ENCODE measurements at regions not wholly inside any gene's neighbourhood (a gene's known extent, or its start where the extent isn't known, plus 50 kb on each side); places are given as distances from the start of the nearest gene placed in this dataset.

DNA sequence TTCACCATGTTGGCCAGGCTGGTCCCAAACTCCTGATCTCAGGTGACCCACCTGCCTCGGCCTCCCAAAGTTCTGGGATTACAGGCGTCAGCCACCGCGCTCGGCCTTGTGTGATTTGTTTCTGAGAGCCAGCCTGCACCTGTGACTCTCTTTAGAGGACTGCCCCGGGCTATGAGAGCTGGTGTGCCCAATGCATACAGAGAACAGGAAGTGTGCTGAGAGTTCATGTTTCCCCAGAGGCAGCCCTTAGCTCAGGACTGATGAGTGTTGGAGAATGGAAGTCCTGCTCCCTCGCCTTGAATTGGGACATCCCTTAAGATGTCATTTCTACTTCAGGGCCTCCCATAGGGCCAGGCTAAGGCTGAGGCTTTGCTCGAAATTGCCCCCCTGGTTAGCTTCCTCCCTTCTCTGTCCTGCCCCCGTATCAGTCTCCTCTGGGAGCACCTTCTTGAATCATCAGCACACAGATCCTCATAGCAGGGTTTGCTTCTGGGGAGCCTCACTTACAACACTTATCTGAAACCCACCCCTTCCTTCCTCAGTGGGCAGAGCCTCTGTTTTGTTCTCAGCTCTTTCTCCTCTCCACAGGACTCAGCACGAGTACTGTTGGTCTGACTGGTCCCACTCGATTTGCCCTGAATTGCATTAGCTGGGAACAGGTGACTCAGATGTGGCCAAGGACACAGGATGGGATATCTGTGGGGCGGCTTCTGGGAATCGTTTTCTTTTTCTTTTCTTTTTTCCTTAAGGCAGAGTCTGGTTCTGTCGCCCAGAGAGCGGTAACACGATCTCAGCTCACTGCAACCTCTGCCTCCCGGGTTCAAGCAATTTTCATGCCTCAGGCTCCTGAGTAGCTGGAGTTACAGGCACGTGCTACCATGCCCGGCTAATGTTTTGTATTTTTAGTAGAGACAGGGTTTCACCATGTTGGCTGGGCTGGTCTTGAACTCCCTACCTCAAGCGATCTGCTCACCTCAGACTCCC, 80.1 kb downstream of the UBIAD1 start:
- H3K4me3 ChIP-seq, result no peak overlapping the region
- ATAC-seq (no peak), DNase-seq (no peak)
- no peaks in the 10 kb centered on the region for H3K36me3 ChIP-seq (replicated peaks in 1 of 2; ENCODE audit: insufficient read depth in 1 of 2, low read depth in 2 of 2)
- intact Hi-C loops (cut with DNase I), result no loop called here
- H3K27ac ChIP-seq, result no peak overlapping the region
- 61 to 73% methylated on average over 20 of the region's 20 CpGs for WGBS, 2 donors
- H3K27me3 ChIP-seq, result no peaks in the 10 kb centered on the region
- no peaks in the 10 kb centered on the region for H3K9me3 ChIP-seq
- H3K4me1 ChIP-seq, result no peaks in the 10 kb centered on the region
- TF ChIP-seq, protein P1, sequence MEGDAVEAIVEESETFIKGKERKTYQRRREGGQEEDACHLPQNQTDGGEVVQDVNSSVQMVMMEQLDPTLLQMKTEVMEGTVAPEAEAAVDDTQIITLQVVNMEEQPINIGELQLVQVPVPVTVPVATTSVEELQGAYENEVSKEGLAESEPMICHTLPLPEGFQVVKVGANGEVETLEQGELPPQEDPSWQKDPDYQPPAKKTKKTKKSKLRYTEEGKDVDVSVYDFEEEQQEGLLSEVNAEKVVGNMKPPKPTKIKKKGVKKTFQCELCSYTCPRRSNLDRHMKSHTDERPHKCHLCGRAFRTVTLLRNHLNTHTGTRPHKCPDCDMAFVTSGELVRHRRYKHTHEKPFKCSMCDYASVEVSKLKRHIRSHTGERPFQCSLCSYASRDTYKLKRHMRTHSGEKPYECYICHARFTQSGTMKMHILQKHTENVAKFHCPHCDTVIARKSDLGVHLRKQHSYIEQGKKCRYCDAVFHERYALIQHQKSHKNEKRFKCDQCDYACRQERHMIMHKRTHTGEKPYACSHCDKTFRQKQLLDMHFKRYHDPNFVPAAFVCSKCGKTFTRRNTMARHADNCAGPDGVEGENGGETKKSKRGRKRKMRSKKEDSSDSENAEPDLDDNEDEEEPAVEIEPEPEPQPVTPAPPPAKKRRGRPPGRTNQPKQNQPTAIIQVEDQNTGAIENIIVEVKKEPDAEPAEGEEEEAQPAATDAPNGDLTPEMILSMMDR (IDR thresholded peaks at IDR 0.05), result no peak
- TF ChIP-seq POLR2A (IDR thresholded peaks at IDR 0.05), result no peak

DNA sequence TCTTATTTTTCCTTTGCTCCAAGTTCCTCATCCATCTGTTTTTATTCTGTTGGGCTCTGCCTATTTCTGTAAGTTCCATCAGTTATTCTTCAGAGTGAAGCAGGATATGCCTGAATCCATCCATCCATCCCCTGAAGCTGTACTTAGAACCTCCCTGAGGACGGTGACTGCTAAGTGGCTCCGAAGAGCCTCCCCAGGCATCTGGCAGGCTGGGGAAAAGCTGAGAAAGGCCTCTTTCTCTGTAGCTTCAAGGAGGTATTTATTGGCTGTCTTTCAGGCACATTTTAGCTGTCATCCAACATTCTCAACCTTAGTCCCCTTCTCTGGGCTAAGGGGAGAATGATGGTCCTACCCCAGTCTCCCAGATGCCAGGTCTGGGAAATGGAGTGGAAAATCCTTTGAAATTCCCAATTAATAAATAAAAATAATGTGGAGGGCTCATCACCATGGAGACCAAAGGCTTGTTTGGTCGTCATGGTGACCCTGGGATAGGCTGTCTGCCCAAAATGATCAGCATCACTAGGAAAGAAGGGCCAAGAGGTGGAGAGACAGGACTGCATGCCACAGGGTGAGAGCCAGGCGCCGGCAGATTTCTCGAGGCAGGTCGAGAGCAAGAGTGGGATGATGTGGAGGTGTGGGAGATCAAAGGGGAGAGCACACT, 82.0 kb downstream of the UBIAD1 start:
- Histone ChIP-seq H3K27ac (no peak overlapping the region), H3K9me3 (no peaks in the 10 kb centered on the region), H3K4me3 (no peak overlapping the region), H3K36me3 (replicated peaks in 1 of 2; ENCODE audit: insufficient read depth in 1 of 2, low read depth in 2 of 2) (no peaks in the 10 kb centered on the region), H3K4me1 (no peaks in the 10 kb centered on the region), H3K27me3 (no peaks in the 10 kb centered on the region)
- no peak for TF ChIP-seq POLR2A (IDR thresholded peaks at IDR 0.05)
- TF ChIP-seq, protein P1 (IDR thresholded peaks at IDR 0.05), result no peak
- WGBS, 2 donors, result 38 to 44% methylated on average over 7 of the region's 7 CpGs
- ATAC-seq (no peak), DNase-seq (no peak)
- intact Hi-C loops (cut with DNase I), result no loop called here

DNA sequence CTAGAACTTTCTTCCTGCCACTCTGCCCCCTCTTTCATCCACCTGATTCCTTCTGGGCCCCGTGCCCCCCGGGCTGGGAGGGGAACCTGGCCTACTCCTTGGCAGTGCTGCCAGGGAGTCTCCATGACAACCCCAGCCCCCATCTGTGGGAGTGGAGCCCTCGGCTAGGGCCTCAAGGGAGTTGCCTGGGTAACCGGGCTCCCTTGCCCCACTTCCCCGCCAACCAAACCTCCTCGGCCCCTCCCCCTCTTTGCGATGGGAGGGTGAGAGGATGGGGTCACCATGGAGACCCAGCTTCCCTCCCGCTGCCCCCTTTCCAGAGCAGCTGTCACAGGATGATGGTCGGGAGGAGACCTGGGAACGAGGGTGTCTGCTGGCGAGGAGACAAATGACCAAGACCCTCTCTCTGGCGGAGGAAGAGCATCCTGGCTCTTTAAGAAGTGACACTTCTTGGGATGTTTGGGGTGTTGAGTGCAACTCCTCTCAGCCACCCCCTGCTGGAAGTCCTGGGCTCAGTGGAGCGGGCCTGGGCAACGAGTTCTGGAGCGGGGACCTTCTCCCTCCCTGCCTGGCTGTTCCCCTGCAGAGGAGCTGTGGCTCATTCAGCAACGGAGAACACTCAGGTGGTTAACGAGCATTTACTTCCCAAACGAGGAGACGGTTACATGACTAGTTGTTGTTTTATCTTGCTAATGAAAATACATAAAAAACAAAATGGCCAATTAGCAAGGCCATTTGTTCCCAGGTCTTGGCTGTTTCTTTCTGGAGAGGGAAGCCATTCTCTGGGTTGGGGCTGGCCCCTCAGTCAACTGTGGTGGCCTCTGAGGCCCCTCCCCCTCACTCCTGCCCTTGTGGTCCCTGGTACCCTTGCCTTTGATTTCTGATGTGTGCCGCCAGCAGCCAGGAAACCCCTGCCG, 82.8 kb downstream of the UBIAD1 start:
- DNase-seq, result no peak

DNA sequence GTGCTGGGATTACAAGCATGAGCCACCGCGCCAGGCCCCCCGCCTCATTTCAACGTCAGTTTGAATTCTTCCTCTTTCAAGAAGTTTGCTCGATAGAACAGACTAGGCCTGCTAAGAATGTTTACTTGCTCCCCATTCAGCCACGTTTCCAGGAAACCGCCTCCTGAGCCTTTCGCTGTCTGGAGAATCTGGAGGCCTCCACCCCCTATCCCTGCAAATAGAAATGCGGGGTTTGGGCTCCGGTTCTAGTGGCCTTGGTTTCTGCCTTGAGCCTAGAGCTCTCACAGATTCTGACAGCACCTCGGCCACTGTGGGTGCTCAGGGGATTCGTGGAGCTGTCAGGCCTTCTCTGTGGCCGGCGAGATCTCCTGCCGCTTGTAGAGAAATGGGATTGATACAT, 84.3 kb downstream of the UBIAD1 start:
- TF ChIP-seq, protein P1 (IDR thresholded peaks at IDR 0.05), result no peak
- no peak for TF ChIP-seq POLR2A (IDR thresholded peaks at IDR 0.05)
- Histone ChIP-seq H3K36me3 (replicated peaks in 1 of 2; ENCODE audit: insufficient read depth in 1 of 2, low read depth in 2 of 2) (no peaks in the 10 kb centered on the region), H3K27me3 (no peaks in the 10 kb centered on the region), H3K9me3 (no peaks in the 10 kb centered on the region), H3K4me1 (no peaks in the 10 kb centered on the region), H3K27ac (no peak overlapping the region), H3K4me3 (no peak overlapping the region)
- intact Hi-C loops (cut with DNase I), result no loop called here
- no peak for DNase-seq
- WGBS, 2 donors, result 31 to 43% methylated on average over 14 to 15 of the region's 15 CpGs
- no peak for ATAC-seq

More for the DNA sequence above, 82.8 kb downstream of the UBIAD1 start:
- TF ChIP-seq, protein P1 (IDR thresholded peaks at IDR 0.05), result no peak
- no peak for TF ChIP-seq POLR2A (IDR thresholded peaks at IDR 0.05)
- Histone ChIP-seq H3K27me3 (no peaks in the 10 kb centered on the region), H3K36me3 (replicated peaks in 1 of 2; ENCODE audit: insufficient read depth in 1 of 2, low read depth in 2 of 2) (no peaks in the 10 kb centered on the region), H3K4me1 (no peaks in the 10 kb centered on the region), H3K27ac (no peak overlapping the region), H3K4me3 (no peak overlapping the region), H3K9me3 (no peaks in the 10 kb centered on the region)
- ATAC-seq, result no peak
- 14 to 21% methylated on average over 12 to 21 of the region's 21 CpGs for WGBS, 2 donors
- intact Hi-C loops (cut with DNase I), result no loop called here
